CD4-positive, alpha-beta T cell treated with Interleukin-17A for 4 hours (primary cell): ENCODE measurements at regions not wholly inside any gene's neighbourhood (a gene's known extent, or its start where the extent isn't known, plus 50 kb on each side); places are given as distances from the start of the nearest gene placed in this dataset.
"Not testable (repeated sequence)": the region's sequence is repeated elsewhere in the genome, so short reads cannot be mapped to it uniquely, and the experiment has no call there.

Source experiments
- DNase-seq: peaks from one replicate; pipeline ENCODE4 v3.0.0-alpha.2; 2020; ENCODE audit warnings: mixed read lengths

DNA sequence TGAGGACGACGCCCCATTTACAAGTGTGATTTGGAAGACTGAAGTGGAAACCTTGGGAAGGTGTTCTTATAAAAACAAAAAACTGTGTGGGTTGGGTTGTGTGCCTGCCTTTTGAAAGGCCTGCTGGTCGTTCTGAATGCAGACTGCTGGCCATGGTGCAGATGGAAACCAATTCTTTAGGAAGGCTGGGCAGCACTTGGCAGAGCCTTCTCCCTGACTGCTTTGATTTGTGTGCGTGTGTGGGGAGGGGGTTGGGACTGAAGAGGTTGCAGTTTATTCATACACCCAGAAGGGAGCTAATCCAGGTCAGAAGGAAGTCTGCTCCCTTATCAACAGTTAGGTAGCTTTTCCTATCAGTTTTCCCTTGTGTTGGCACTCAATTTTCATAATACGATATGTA, 288.7 kb downstream of the SOX2 start:
- DNase-seq, result no peak

- DNase-seq, result no peak
These were observed 293.5 kb downstream of the SOX2 start for GRCh38 chr3:182005219-182005618.

GRCh38 chr3:182005701-182006100, 294.0 kb downstream of the SOX2 start:
- no peak for DNase-seq

DNA sequence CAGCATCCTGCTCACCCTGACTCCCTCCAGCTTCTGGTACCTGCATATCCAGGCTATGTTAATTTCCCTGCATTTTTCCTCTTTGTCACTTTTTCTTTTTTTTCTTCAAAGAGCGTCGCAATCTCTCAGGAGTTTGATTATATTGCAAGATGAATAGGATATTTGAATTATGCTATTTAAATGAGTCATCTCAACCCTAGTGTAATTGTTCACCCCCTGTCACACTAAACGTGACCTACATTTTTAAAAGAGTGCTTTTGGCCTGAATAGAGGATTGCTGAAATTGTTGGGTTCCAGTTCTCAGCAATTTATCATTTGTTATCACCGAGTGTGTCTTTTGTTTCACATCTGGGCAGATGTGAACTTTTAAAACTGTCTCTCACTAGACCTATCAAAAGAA, 294.7 kb downstream of the SOX2 start:
- DNase-seq, result no peak

DNA sequence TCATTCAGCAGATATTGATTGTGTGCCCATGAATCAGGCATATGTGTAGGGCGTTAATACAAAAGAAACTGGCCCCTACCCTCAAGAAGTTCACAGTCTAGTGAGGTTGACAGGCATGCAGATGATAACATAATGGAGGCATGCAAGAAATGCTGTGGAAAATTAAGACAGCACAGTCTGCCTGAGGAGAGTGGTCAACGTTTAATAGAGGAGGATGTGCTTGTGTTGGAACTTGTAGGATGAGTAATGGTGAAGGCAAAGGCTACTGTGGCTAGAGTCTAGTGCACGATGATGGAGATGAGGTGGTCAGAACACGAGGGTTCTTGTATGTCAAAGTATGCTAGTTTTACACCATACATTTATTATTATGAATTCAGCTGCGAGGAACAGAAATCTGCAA, 295.7 kb downstream of the SOX2 start:
- no peak for DNase-seq

GRCh38 chr3:182018361-182018760, 306.6 kb downstream of the SOX2 start:
- DNase-seq, result no peak

DNA sequence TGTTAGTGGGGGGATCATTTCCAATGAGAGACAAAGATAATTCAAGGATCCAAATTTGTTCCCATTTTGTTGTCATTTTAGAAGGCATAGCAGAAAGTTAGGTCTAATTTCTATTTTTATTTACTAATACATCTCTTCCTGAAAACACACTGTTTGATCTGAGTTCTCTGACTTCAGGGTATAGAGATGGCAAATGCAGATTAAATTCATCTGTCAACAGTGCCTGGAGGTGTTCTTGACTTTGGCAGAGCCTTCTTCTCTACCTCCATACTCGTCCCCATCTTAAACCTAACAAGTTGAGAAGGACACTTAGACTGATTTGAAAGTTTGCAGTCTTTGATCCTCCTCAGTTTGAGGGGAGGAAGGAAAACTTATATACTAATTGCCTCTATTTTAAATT, 308.2 kb downstream of the SOX2 start:
- no peak for DNase-seq

GRCh38 chr3:182023843-182024242, 312.1 kb downstream of the SOX2 start:
- DNase-seq, result no peak

GRCh38 chr3:182027366-182027765, 315.6 kb downstream of the SOX2 start:
- no peak for DNase-seq

DNA sequence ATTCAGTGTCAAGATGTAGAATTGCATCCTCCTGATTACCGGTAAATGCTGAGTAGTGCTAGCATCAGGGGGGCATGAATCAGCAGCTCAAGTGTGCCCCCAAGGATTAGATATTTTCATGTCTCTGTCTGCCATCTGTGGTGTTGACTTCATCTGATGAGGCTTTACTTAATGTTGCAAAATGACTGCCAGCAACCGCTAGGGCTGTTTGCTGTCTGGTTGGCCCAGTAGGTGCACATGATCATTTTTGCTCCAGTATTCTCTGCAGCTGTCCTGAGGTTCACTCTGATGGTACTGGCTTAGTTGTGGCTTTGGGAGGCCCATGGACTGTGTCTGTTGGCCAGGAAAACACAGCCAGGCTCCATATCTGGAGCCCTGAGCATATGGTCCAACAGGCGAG, 316.4 kb downstream of the SOX2 start:
- DNase-seq, result no peak

DNA sequence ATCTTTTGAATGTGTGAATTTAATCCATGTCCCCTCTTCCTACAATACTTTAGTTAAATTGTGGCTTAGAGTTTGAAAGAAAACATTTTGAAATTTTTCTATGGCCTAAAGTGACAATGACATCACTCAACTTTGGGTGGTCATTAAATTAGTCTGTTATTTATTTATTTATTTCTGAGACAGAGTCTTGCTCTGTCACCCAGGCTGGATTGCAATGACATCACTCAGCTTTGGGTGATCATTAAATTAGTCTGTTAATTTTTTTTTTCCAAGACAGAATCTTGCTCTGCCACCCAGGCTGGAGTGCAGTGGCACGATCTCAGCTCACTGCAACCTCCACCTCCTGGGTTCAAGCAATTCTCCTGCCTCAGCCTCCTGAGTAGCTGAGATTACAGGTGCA, 322.5 kb downstream of the SOX2 start:
- DNase-seq, result not testable (repeated sequence)

DNA sequence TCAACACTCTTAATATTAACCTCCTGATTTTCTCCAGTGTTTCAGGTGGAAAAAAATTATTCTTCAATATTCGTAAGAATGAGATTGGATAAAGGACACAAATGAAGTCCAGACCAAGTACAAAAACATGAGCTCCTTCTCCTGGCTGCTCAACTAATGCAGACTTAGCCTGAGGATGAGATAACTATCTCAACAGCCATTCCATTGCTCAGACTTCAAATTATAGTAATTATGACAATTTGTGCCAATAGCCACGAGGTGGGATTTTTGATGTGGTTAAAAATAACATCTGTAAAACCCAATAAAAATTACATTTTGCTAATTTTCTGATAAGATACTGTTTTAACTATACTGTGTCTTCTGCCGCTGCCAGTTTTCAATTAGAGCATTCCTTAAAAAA, 323.6 kb downstream of the SOX2 start:
- no peak for DNase-seq

DNA sequence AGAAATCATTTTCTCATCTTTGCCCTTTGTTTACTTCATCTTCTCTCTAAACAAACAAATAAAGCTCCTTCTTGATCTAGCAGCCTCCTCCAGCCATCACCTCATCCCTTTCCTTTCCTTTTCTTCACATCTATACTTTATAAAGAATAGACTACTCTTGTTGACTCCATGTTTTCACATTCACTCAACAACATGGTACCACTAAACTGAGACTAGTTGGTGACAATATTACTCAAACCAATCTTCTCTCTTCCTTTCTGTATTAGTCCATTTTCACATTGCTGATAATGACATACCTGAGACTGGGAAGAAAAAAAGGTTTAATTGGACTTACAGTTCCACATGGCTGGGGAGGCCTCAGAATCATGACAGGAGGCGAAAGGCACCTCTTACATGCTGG, 324.7 kb downstream of the SOX2 start:
- no peak for DNase-seq

DNA sequence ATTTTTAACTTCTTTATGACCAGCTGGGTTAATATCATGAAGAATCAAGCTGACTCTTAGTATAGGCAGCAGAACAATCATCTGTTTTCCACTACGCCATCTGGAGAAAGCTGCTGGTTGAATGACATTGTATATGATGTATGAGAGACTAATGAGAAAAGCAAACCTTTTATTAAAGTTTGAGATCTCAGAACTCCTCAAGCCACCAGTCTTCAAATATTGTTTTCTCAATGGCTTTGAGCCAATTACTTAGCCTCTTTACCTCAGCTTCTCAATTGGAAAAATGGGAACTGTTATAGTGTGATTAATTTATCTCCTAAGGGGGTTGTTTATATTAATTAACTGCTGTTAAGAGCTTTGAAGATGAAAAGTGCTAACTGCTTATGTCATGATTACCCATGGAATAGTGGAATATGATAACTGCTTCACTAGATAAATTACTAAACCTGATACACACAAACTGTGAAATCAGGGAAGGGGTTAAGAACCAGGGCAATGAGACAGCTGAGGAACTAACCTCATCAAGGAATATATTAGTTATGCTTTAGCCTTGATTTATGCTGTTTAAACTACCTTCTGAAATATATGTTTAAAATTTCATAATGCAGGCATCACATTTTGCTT, 330.1 kb downstream of the SOX2 start:
- DNase-seq, result no peak

GRCh38 chr3:182045736-182046135, 334.0 kb downstream of the SOX2 start:
- DNase-seq, result no peak

DNA sequence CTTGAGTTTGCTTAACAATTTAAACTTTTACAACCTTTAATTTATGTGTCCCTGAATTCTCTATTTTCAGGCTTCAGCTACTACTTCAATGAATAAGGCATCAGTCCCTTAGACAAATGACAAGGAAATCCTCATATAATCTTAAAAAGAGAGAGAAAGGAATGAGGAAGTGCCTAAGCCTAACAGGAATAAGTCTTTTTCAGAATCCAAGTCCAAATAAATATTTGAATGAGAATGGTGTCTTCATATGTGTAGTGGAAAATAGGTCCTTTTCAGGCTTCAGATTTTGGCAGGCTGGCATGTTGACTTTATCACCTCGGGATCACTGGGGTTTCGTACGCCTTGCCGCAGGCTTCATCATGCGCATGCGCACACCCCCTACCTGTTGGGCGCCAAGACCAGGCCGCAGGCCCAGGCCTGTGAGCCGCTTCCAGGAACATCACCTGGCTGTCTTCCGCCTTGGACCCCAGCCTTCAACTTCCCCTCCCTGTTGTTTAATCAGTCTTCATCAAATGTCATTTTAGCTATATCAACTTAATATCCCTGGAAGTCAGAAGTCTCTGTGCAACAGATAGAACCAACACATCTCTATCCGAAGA, 334.5 kb downstream of the SOX2 start:
- no peak for DNase-seq

DNA sequence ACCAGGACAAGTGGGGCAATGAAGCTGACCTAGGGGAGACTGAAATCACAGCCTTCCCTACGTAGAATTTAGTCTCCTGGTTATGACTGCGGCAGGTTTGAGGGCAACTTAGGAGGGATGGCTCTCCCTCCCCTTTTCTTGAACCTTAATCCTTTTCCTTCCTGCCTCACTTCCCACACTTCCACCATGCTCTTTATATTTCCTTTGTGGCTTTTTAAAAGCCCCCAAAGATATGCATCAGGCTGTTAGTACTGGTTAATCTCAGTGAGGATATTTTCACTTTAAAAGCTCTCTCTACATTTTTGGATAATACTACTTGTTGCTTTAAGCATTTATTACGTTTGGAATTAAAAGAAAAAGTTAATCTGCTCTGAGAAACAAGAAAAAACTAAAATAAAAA, 339.2 kb downstream of the SOX2 start:
- no peak for DNase-seq

GRCh38 chr3:182052332-182052731, 340.6 kb downstream of the SOX2 start:
- no peak for DNase-seq

DNA sequence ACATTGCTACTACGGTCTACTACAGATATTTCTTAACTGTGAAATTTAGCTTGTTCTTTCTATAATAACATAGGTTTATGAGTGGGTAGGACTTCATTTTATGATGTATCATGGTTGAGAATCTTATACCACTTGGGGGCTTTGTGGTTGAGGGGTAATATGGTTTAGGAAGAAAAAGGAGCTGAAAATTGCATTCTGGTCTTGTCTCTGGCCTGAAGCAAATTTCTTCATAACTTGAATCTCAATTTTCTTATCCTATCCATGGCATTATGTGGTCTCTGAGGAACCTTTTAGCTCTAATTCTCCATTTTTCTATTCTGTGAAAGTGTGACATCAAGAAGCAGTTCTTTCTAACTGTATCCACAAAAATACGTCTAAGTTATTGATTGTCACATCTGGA, 341.0 kb downstream of the SOX2 start:
- DNase-seq, result no peak

GRCh38 chr3:182058488-182058887, 346.8 kb downstream of the SOX2 start:
- DNase-seq, result no peak

- DNase-seq, result no peak
These were observed 352.0 kb downstream of the SOX2 start for GRCh38 chr3:182063742-182064141.

DNA sequence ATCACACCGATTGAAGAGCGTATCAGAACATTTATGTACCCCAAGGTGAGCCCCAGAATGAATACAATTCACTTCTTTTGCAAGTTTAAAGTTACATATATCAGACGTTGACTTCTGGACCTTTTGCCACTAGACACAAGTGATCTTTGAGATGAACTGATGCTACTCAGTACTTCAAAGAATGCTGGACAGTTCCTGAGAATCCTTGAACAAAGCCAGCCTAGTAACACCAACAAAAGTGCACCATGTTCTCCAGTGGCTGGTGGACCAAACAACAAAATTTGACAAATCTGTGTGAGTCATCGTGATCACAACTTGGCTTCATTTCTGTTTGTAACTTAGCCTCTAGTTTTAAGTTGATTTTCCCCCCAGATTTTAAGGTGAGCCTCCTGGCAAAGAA, 355.7 kb downstream of the SOX2 start:
- DNase-seq, result no peak

- no peak for DNase-seq
These were observed 366.6 kb downstream of the SOX2 start for GRCh38 chr3:182078316-182078715.

- no peak for DNase-seq
These were observed 367.2 kb downstream of the SOX2 start for GRCh38 chr3:182078929-182079328.

DNA sequence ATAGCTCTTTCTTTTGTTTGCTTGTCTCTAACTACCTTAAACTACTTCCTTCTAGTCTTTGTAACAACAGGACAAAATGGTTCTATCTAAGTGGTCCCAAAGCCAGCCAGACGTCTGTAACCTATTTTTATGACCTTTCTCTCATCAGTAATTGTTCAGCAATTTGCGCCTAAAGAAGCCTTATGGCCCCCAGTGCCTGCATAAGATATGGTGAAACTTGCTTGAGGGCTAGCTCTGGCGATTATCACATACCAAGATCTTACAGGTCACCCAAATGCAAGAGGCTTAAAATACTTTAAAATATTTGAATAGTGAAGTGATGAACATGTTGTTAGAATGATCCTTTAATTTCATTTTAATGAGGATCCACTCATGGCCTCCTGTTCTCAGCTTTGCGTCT, 369.4 kb downstream of the SOX2 start:
- no peak for DNase-seq
